IMR-90 (cell line): ENCODE measurements at regions not wholly inside any gene's neighbourhood (a gene's known extent, or its start where the extent isn't known, plus 50 kb on each side); places are given as distances from the start of the nearest gene placed in this dataset.
"Not testable (repeated sequence)": the region's sequence is repeated elsewhere in the genome, so short reads cannot be mapped to it uniquely, and the experiment has no call there.

Experiments used
- ATAC-seq: fragments of 200-7000 bp; cut with Tn5 transposase; 2 replicates; pipeline ENCODE4 v1.9.1; 2020; ENCODE audit warnings: low read depth, mild to moderate bottlenecking, moderate library complexity
- BruUV-seq: library from RNA; stranded (reverse); fragments of 400-500 nt; replicated peaks from 2 replicates; lab custom pipeline; 2021; lab: Mats Ljungman, UMichigan
- CTCF ChIA-PET: fragments of 300-600 bp; formaldehyde crosslinking; extraction: SDS; loops from one replicate; lab custom pipeline; 2021; ENCODE audit warnings: antibody characterized with exemption; lab: Yijun Ruan, JAX
- POLR2A ChIA-PET: fragments of 300-600 bp; sonication (Branson Sonifier 250); formaldehyde crosslinking; loops from one replicate; lab custom pipeline; 2022; ENCODE audit warnings: antibody characterized with exemption; ENCODE audit not compliant: unreplicated experiment; lab: Charles Lee
- DNase-seq: peaks from one replicate; pipeline ENCODE4 v3.0.0; 2013
- H2AFZ ChIP-seq: replicated peaks from 2 replicates; pipeline ENCODE3; 2013; ENCODE audit warnings: low read length, mild to moderate bottlenecking; ENCODE audit not compliant: poor library complexity
- H2AK5ac ChIP-seq: 2 replicates; pipeline ENCODE4 v1.6.1; 2013; ENCODE audit warnings: low read depth, low read length, inconsistent platforms
- H2AK9ac ChIP-seq: replicated peaks from 2 replicates; pipeline ENCODE3; 2013; ENCODE audit warnings: mild to moderate bottlenecking, low read depth, low read length, moderate library complexity; ENCODE audit not compliant: poor library complexity
- H2BK120ac ChIP-seq: 2 replicates; pipeline ENCODE4 v1.6.1; 2013; ENCODE audit warnings: low read depth, low read length, inconsistent platforms
- H2BK15ac ChIP-seq: 3 replicates; pipeline ENCODE4 v1.6.1; 2013; ENCODE audit warnings: low read depth, low read length, inconsistent platforms
- H2BK20ac ChIP-seq: 2 replicates; pipeline ENCODE4 v1.6.1; 2013; ENCODE audit warnings: low read depth, mild to moderate bottlenecking, inconsistent platforms, low read length, moderate library complexity
- H2BK5ac ChIP-seq: 2 replicates; pipeline ENCODE4 v1.6.1; 2013; ENCODE audit warnings: mild to moderate bottlenecking, low read depth, low read length, inconsistent platforms; ENCODE audit not compliant: poor library complexity, severe bottlenecking
- H3K14ac ChIP-seq: replicated peaks from 2 replicates; pipeline ENCODE4 v1.6.1; 2013; ENCODE audit warnings: low read depth, low read length, inconsistent platforms
- H3K18ac ChIP-seq: 2 replicates; pipeline ENCODE4 v1.6.1; 2013; ENCODE audit warnings: low read depth, low read length, control low read depth
- H3K23ac ChIP-seq: 2 replicates; pipeline ENCODE4 v1.6.1; 2013; ENCODE audit warnings: low read depth, low read length, inconsistent platforms
- H3K27ac ChIP-seq: 2 replicates; pipeline ENCODE4 v1.5.1; 2013; ENCODE audit warnings: mild to moderate bottlenecking, control low read depth, low read length; ENCODE audit not compliant: insufficient read depth
- H3K27me3 ChIP-seq: 2 replicates; pipeline ENCODE4 v1.6.1; 2013; ENCODE audit warnings: low read length; ENCODE audit not compliant: control insufficient read depth, insufficient read depth
- H3K36me3 ChIP-seq: 2 replicates; pipeline ENCODE4 v1.6.1; 2013; ENCODE audit warnings: low read length, mixed read lengths; ENCODE audit not compliant: control insufficient read depth, insufficient read depth
- H3K4ac ChIP-seq: 2 replicates; pipeline ENCODE4 v1.6.1; 2013; ENCODE audit warnings: low read depth, low read length, inconsistent platforms
- H3K4me1 ChIP-seq: 2 replicates; pipeline ENCODE4 v1.6.1; 2013; ENCODE audit warnings: low read length, mixed read lengths; ENCODE audit not compliant: control insufficient read depth, insufficient read depth
- H3K4me2 ChIP-seq: 2 replicates; pipeline ENCODE4 v1.6.1; 2013; ENCODE audit warnings: low read depth, mild to moderate bottlenecking, control low read depth, low read length, moderate library complexity
- H3K4me3 ChIP-seq: 2 replicates; pipeline ENCODE4 v1.5.1; 2013; ENCODE audit warnings: low read depth, mild to moderate bottlenecking, control low read depth, low read length, moderate library complexity; ENCODE audit not compliant: insufficient read depth
- H3K56ac ChIP-seq: 2 replicates; pipeline ENCODE4 v1.6.1; 2013; ENCODE audit warnings: low read length, inconsistent platforms; ENCODE audit not compliant: insufficient read depth; ENCODE audit errors: extremely low read depth
- H3K79me1 ChIP-seq, 2 experiments: 2 replicates each; pipeline ENCODE4 v1.6.1; 2013; ENCODE audit warnings: low read length in 2 of 2, inconsistent platforms in 1 of 2, low read depth in 1 of 2
- H3K9ac ChIP-seq: 2 replicates; pipeline ENCODE4 v1.6.1; 2013; ENCODE audit warnings: low read depth, low read length, control low read depth
- H3K9me1 ChIP-seq: 2 replicates; pipeline ENCODE4 v1.6.1; 2013; ENCODE audit warnings: low read length, inconsistent platforms; ENCODE audit not compliant: insufficient read depth
- H3K9me3 ChIP-seq: 2 replicates; pipeline ENCODE4 v1.6.1; 2013; ENCODE audit warnings: low read length; ENCODE audit not compliant: control insufficient read depth, insufficient read depth
- H4K20me1 ChIP-seq: 2 replicates; pipeline ENCODE4 v1.6.1; 2013; ENCODE audit warnings: low read length, inconsistent platforms; ENCODE audit not compliant: insufficient read depth
- H4K5ac ChIP-seq: 2 replicates; pipeline ENCODE4 v1.6.1; 2013; ENCODE audit warnings: mild to moderate bottlenecking, low read depth, low read length, control low read depth
- H4K8ac ChIP-seq, 2 experiments: 2 replicates each; pipeline ENCODE4 v1.6.1; 2013; ENCODE audit warnings: low read depth in 2 of 2, low read length in 2 of 2, control low read depth in 1 of 2, inconsistent platforms in 1 of 2
- H4K91ac ChIP-seq: 2 replicates; pipeline ENCODE4 v1.6.1; 2013; ENCODE audit warnings: low read depth, low read length, inconsistent platforms; ENCODE audit not compliant: insufficient read depth
- FOS ChIP-seq: fragments of 150-350 bp; IDR thresholded peaks from 2 replicates; pipeline ENCODE4 v1.6.1; 2016; ENCODE audit warnings: low read depth, low read length
- MXI1 ChIP-seq: IDR thresholded peaks from 2 replicates; pipeline ENCODE4 v1.6.1; 2012; ENCODE audit warnings: low read depth, mild to moderate bottlenecking, low read length, moderate library complexity, borderline replicate concordance
- RCOR1 ChIP-seq: IDR thresholded peaks from 2 replicates; pipeline ENCODE4 v1.6.1; 2012; ENCODE audit warnings: mild to moderate bottlenecking, low read length, improper control_type of control experiment; ENCODE audit not compliant: insufficient replicate concordance
- SMC3 ChIP-seq: fragments of 150-350 bp; IDR thresholded peaks from 2 replicates; pipeline ENCODE4 v1.6.1; 2016; ENCODE audit warnings: low read depth, mild to moderate bottlenecking, antibody characterized with exemption, low read length, moderate library complexity
- whole genome bisulfite sequencing, 2 experiments: methylation state at CpG; one replicate each; pipeline versions ENCODE4 v1.1.5 to v1.1.7; 2013; ENCODE audit warnings: missing lambda C conversion rate in 2 of 2; ENCODE audit not compliant: insufficient read length in 1 of 2; ENCODE audit errors: extremely low coverage in 2 of 2; 5-methylcytosine and 5-hydroxymethylcytosine counted together
- dilution Hi-C: fragments of 300-500 bp; cut with HindIII; formaldehyde crosslinking; loops from one replicate; pipeline ENCODE4 v1.14.3; 2018; ENCODE audit warnings: low sequenced_read_pairs; ENCODE audit not compliant: unreplicated experiment
- in situ Hi-C: fragments of 300-500 bp; cut with MboI; formaldehyde crosslinking; loops from 3 replicates; pipeline ENCODE4 v1.14.3; 2019; ENCODE audit warnings: low sequenced_read_pairs, inconsistent platforms, mixed read lengths
- intact Hi-C: fragments of 100-400 bp; cut with micrococcal nuclease; formaldehyde crosslinking; loops from 2 replicates; pipeline ENCODE4 v1.10.0; 2022

- H3K9me1 ChIP-seq, result no peaks in the 10 kb centered on the region
- H4K91ac ChIP-seq, result no peak overlapping the region
- H3K23ac ChIP-seq, result no peak overlapping the region
- DNase-seq, result peak; percentile 63
- no peak overlapping the region for H3K4me2 ChIP-seq
- H3K9me3 ChIP-seq, result no peaks in the 10 kb centered on the region
- H2AK9ac ChIP-seq, result no peak overlapping the region
- ChIA-PET CTCF (interaction anchor here (0.7 kb wide), 1 partner anchor 183 kb away, joined by 3 read pairs; no protein-coding TSS in a partner anchor), POLR2A (no interaction called here)
- H3K4me3 ChIP-seq, result no peak overlapping the region
- 0 out of 2 replicates have a peak overlapping the region, but pooled peaks have one; percentile 5 for H3K14ac ChIP-seq
- H2BK5ac ChIP-seq, result no peak overlapping the region
- H3K27me3 ChIP-seq, result no peaks in the 10 kb centered on the region
- dilution Hi-C loops (no loop called here), intact Hi-C loops (no loop called here), in situ Hi-C loops (no loop called here)
- H3K4ac ChIP-seq, result no peak overlapping the region
- H4K20me1 ChIP-seq, result no peaks in the 10 kb centered on the region
- no peaks in the 10 kb centered on the region for H3K36me3 ChIP-seq
- H4K8ac ChIP-seq, result no peak overlapping the region
- peak; percentile 17 for ATAC-seq
- no peak overlapping the region for H3K9ac ChIP-seq
- H3K18ac ChIP-seq, result no peak overlapping the region
- no peak overlapping the region for H2BK15ac ChIP-seq
- no peak for TF ChIP-seq MXI1
- TF ChIP-seq FOS, result peak; percentile 32; the same call in 1 of the 2 replicates
- no peak for TF ChIP-seq RCOR1
- TF ChIP-seq SMC3, result no peak
- no peak overlapping the region for H4K5ac ChIP-seq
- H2BK120ac ChIP-seq, result peak overlapping the region; percentile 3; the same call in 1 of the 2 replicates
- no peak overlapping the region; the same call in 1 of the 2 replicates for H2BK20ac ChIP-seq
- H3K56ac ChIP-seq, result no peak overlapping the region
- H2AFZ ChIP-seq, result no peak overlapping the region
- WGBS, 2 experiments, result no CpG with 5 or more reads among the region's 3 CpGs
- H3K4me1 ChIP-seq, result peaks cover 3% of the 10 kb centered on the region; the same call in 1 of the 2 replicates
- H2AK5ac ChIP-seq, result no peak overlapping the region
- H3K27ac ChIP-seq, result no peak overlapping the region
- no TSS peak for BruUV-seq
- H3K79me1 ChIP-seq, result no peaks in the 10 kb centered on the region
Observed at GRCh38 chr14:80275208-80275850, 64.0 kb upstream of the DIO2 start.

GRCh38 chr14:80274310-80274709 lies 63.0 kb upstream of the DIO2 start:
- dilution Hi-C loops, result not testable (repeated sequence)

More at GRCh38 chr14:80274310-80274709, 63.0 kb upstream of the DIO2 start:
- intact Hi-C loops, BruUV-seq, H3K27me3 ChIP-seq, H4K20me1 ChIP-seq, H3K9me3 ChIP-seq, H3K36me3 ChIP-seq, H3K23ac ChIP-seq, H3K56ac ChIP-seq, H3K9ac ChIP-seq, H4K91ac ChIP-seq, H3K4ac ChIP-seq, H2BK120ac ChIP-seq, H2AFZ ChIP-seq, H4K8ac ChIP-seq, in situ Hi-C loops, H3K18ac ChIP-seq, H3K14ac ChIP-seq, H3K9me1 ChIP-seq, H3K79me1 ChIP-seq, H2BK20ac ChIP-seq, H2AK5ac ChIP-seq, H3K4me3 ChIP-seq, H2BK15ac ChIP-seq, POLR2A ChIA-PET, ATAC-seq, H3K4me1 ChIP-seq, DNase-seq, H3K27ac ChIP-seq, H2BK5ac ChIP-seq, H2AK9ac ChIP-seq, H3K4me2 ChIP-seq, CTCF ChIA-PET, H4K5ac ChIP-seq: not testable (repeated sequence)
- WGBS, 2 experiments, result no CpG with 5 or more reads among the region's 2 CpGs
